HG03103 (cell line): ENCODE measurements at regions not wholly inside any gene's neighbourhood (a gene's known extent, or its start where the extent isn't known, plus 50 kb on each side); places are given as distances from the start of the nearest gene placed in this dataset.

Experiments
- ATAC-seq: cut with Tn5 transposase; IDR thresholded peaks from one replicate; pipeline ENCODE4 v1.9.1; 2021; ENCODE audit warnings: low read depth; ENCODE audit not compliant: unreplicated experiment

DNA sequence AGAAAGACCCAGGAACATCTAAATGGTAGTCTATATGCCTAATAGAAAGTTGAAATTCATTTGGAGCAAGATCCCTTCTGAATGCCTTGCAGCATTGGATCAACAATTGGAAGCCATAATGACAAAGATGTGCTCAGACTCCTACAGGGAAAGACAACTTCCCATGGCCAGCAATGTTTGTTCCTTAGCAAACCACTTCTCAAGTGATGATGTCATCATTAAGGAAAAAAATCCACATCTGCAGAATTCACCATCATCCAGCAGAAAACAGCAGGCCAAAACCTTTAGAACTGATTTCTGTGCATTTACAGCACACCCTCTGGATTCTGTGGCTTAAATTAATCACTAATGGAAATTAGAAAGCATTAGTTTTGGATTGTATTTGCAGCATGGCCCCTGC lies 82.4 kb upstream of the ZIC3 start:
- no peak for ATAC-seq

GRCh38 chrX:137482136-137482535 lies 83.8 kb upstream of the ZIC3 start:
- ATAC-seq = no peak

DNA sequence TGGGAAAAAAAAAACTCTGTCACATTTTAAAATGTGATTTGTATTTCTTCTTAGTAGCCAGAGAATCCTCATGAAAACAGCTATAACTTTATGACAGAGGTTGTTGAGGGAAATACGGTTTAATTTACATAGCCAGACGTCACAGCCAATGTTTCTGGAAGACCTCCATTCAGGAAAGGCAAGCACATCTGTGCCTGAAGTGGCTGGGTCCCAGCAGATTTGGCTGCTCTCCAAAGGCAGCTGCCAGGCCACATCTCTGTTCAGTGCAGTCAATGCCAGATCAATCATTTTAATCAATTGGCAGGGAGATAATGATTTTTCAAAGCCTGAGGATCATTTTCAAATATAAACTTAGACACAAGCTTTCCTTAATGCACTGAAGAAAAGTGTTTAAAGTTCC lies 86.5 kb upstream of the ZIC3 start:
- no peak for ATAC-seq

- ATAC-seq = no peak
These were observed 124.2 kb upstream of the ZIC3 start for GRCh38 chrX:137441711-137442110.

DNA sequence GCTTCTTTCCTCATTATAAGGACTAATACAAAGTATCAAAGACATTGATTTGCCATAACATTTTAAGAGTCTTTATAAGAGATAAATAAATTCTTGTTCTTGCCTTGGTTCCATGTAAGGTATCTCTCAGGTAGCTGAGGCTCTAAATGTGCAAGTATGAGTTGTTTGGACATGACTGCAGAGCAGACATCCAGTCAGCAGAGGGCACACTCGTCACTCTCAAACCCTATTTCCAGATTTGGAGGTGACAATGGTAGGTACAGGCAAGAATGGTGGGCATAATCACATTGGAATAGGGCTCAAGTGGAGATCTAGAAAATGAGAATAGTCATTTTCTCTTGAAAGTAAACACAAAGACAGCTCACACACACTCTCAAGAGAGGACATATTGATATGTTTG lies 133.3 kb upstream of the ZIC3 start:
- ATAC-seq = no peak

- ATAC-seq = no peak
These were observed 134.0 kb upstream of the ZIC3 start for GRCh38 chrX:137431693-137432488.

DNA sequence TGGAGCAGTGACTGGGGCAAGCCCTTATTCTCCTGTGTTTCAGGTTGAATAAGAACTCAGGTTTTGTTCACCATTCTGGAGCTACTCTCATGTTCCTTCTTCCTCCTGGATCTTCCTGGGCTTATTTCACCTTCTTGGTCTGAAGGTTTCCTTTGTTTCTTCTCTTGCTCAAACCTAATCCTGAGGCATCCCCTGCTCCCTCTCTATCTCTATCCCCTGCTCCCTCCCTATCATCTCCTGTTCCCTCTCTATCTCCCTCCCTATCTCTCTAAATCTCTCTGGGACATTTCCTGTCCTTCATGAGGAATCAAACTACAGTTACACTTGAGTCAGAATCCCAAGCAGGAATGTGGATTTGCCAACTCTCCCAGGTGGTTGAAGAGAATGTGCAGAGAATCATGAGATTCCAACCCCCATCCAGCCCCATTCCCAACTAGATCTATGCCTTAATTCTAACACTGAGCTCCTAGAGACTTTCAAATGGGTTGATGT lies 134.9 kb upstream of the ZIC3 start:
- ATAC-seq = no peak

GRCh38 chrX:137430301-137430700 lies 135.6 kb upstream of the ZIC3 start:
- no peak for ATAC-seq

DNA sequence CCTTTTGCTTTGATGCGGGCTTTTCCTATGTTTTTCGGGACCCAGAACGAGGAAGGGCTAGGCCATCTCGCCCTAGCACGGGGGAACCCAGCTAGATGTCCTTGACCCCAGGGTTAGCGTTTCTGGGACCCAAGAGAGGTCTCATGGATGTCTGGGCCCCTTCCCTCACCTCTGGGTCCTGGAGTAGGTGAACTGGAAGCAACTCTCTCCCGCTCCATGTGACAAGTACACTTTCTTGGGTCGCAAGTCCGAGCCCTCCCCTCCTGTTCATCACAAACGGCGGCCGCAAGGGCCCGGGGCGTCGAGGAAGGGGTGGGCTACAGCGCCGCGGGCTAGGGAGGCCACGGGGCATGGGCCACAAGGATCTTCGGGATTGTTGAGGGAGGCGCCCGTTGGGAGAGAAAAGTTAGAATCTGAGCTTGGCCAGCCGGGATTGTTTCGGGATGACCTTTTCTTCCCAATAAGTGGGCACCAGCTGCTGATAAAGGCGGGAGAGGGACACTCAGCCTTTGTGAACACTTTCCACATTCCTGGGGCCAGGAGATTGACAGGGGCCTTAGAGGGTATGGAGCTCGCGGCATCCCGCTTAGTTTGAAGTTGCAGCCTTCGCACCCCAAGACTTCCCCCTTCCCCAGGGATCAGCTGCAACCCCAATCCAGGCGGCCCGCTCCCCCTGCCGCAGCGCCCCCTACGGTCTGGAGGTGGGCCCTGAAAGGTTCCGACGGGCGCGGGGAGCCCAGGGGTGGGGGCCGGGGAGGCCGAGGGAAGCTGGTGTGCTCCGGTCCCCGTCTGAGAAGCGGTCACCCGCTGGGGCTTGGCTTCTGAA lies 136.9 kb upstream of the ZIC3 start:
- no peak for ATAC-seq

GRCh38 chrX:137428221-137428661 lies 137.7 kb upstream of the ZIC3 start:
- no peak for ATAC-seq

GRCh38 chrX:137427816-137428215 lies 138.1 kb upstream of the ZIC3 start:
- ATAC-seq = no peak

GRCh38 chrX:137427426-137427778 lies 138.5 kb upstream of the ZIC3 start:
- no peak for ATAC-seq

DNA sequence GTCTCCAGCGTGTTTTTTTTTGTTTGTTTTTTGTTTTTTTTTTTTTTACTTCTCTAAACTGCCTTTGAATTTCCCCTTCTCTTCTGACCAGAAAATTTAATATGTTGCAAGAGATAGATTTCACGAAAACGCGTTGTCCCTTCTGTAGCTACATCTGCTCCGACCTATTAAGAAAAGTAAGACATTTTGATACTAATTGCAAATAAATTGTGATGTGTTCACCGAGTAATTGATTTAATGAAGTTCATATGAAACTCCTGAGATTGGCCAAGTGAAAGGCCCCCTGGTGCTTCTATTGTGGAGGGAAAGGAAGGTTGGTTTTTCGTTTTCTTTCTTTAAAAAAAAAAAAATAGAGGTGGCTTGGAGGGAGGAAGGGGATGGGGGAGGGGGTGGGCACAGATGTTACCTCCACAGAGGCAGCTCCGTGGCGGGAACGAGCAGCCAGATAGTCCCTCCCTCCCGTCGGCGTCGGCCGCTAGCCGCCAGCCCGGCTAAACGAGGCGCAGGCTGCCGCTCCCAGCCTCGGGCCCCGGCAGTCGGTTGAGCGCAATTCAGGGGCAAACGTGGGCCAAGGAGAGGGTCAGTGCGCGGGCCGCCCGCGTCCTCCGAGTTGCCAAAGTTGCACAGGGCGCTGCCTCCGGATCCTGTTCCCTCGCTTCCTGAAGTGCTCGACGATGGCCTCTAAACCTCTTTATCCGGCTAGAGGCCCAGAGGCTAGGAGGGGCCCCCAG lies 139.1 kb upstream of the ZIC3 start:
- ATAC-seq = no peak

- no peak for ATAC-seq
These were observed 139.9 kb upstream of the ZIC3 start for GRCh38 chrX:137425986-137426385.

GRCh38 chrX:137425273-137425902 lies 140.5 kb upstream of the ZIC3 start:
- no peak for ATAC-seq

DNA sequence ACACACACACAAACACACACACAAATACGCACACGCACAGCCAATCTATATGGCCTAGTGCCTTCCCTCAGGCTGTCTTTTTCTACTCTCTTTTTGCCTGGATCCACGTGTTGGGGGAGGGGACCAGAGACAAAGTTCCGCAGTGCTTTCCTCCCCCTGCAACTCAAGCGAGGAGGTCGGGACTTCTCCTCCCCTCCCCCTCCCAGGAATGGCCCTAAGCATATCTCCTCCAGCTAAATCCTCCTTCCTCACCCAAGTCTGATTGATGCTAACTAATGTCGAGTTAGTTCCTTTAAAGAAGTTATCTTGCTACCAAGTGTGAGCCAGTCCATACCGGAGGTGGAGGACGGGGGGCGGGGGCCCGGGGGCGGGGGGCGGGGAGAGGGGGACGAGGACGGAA lies 141.2 kb upstream of the ZIC3 start:
- ATAC-seq = no peak

GRCh38 chrX:137423241-137423640 lies 142.7 kb upstream of the ZIC3 start:
- ATAC-seq = no peak

GRCh38 chrX:137418086-137418485 lies 147.8 kb upstream of the ZIC3 start:
- no peak for ATAC-seq

DNA sequence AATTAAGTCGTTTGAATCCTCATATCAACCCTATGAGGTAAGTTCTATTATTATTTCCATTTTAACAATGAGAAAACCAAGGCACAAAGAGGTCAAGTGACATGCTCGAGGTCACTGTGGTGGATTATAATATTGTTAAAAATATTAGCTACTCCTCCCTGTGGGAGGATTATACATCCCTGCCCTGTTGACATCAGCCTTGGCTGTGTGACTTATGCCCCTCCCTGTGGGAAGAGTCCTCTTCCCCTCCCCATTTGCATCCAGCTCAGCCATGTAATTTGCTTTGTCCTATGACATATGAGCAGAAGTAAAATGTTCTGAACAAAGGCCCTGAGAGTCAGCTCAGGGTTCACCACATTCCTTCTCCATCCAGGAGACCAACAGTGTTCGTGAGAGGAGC lies 152.7 kb upstream of the ZIC3 start:
- no peak for ATAC-seq

DNA sequence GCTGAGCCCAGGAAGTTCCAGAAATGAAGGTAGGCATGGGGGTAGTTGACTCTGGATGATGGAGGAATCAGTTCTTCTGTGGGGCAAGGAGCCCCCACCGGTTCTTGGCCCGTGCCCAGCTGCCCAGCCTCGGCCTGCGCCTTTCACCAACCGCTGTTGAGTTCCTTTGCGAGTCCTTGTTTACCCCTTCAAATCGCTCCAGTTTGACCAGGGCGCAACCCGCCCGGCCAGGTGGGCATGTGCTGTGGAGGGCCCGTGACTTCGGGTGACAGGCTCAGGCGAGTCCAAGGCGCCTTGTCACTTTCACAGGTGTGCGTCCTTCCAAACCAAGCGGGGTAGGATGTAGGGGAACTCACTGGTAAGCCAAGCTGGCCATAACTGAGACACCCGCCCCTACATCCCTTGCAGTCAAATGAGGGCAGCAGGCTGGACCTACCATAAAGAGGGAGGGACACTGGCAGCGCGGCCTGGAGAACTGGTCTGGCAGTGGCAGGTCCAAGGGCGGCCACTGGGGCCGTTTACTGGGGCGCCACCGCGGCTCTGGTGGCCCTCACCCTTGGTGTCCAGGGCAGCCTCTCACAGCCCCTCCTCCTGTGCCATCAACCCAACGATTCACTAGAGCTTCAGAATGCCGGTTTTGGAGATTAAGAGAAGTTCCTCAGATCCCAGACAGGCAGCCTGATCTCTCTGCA lies 160.3 kb upstream of the ZIC3 start:
- ATAC-seq = no peak
